Stomach (tissue), 4 donors: ENCODE measurements at regions not wholly inside any gene's neighbourhood (a gene's known extent, or its start where the extent isn't known, plus 50 kb on each side); places are given as distances from the start of the nearest gene placed in this dataset.

Experiments used
- EP300 ChIP-seq: sonication (generic); formaldehyde crosslinking; IDR thresholded peaks from one replicate; pipeline ENCODE4 v1.6.1; 2017; ENCODE audit warnings: antibody characterized with exemption
- POLR2A ChIP-seq, 4 donors: fragments of 450-650 bp; IDR thresholded peaks; one replicate each; pipeline ENCODE4 v1.6.1; 2016; ENCODE audit warnings: antibody characterized with exemption in 4 of 4, control low read depth in 2 of 4, mild to moderate bottlenecking in 1 of 4, moderate library complexity in 1 of 4
- POLR2AphosphoS5 ChIP-seq, 3 donors: sonication (generic); formaldehyde crosslinking; IDR thresholded peaks; one replicate each; pipeline ENCODE4 v1.6.1; 2016; ENCODE audit warnings: antibody characterized with exemption in 3 of 3
- TF ChIP-seq, protein P1 (sequence below), 7 experiments: fragments of 450-650 bp in 4 of 7; fragments of 200-600 bp in 3 of 7; sonication (generic) in 3 of 7; IDR thresholded peaks; one replicate each; pipeline ENCODE4 v1.5.1; 2016 to 2019; ENCODE audit warnings: antibody characterized with exemption in 7 of 7, control low read depth in 2 of 7, mild to moderate bottlenecking in 1 of 7

DNA sequence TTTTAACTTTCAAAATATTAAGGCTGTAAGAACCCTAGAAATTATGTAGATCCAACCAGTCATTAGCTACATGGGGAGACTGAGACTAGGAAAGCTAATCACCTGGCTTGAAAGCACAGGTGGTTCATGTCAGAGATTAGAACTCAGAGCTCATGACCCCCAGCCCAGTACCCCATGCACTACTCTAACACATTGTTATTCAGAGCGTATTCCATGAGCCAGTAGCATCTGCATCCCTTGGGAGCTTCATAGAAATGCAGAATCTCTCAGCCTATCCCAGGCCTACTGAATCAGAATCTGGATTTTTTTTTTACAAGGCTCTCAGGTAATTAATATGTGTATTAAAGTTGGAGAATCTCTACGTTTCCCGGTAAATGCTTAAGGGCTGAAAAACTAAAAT, 161.7 kb downstream of the BTG1 start:
- TF ChIP-seq EP300 (no peak), POLR2A (IDR thresholded peaks at IDR 0.05) (no peak), POLR2AphosphoS5 (IDR thresholded peaks at IDR 0.05) (no peak)
- TF ChIP-seq, protein P1, sequence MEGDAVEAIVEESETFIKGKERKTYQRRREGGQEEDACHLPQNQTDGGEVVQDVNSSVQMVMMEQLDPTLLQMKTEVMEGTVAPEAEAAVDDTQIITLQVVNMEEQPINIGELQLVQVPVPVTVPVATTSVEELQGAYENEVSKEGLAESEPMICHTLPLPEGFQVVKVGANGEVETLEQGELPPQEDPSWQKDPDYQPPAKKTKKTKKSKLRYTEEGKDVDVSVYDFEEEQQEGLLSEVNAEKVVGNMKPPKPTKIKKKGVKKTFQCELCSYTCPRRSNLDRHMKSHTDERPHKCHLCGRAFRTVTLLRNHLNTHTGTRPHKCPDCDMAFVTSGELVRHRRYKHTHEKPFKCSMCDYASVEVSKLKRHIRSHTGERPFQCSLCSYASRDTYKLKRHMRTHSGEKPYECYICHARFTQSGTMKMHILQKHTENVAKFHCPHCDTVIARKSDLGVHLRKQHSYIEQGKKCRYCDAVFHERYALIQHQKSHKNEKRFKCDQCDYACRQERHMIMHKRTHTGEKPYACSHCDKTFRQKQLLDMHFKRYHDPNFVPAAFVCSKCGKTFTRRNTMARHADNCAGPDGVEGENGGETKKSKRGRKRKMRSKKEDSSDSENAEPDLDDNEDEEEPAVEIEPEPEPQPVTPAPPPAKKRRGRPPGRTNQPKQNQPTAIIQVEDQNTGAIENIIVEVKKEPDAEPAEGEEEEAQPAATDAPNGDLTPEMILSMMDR (IDR thresholded peaks at IDR 0.05) = no peak
